Ascending aorta (tissue), 2 donors: ENCODE measurements at regions not wholly inside any gene's neighbourhood (a gene's known extent, or its start where the extent isn't known, plus 50 kb on each side); places are given as distances from the start of the nearest gene placed in this dataset.

Experiments used
- DNase-seq, 2 donors: peaks; one replicate each; pipeline ENCODE4 v3.0.0-alpha.2; 2019; ENCODE audit warnings: low spot score in 2 of 2
- H3K27ac ChIP-seq, 2 donors: fragments of 200-600 bp; sonication (generic); one replicate each; pipeline ENCODE4 v1.5.1; 2016 to 2017; ENCODE audit warnings: mild to moderate bottlenecking in 1 of 2
- H3K27me3 ChIP-seq: fragments of 200-600 bp; sonication (generic); one replicate; pipeline ENCODE4 v1.5.1; 2017
- H3K36me3 ChIP-seq, 2 donors: fragments of 200-600 bp; sonication (generic); one replicate each; pipeline ENCODE4 v1.5.1; 2016
- H3K4me1 ChIP-seq, 2 donors: fragments of 200-600 bp; sonication (generic); one replicate each; pipeline ENCODE4 v1.5.1; 2016 to 2017; ENCODE audit warnings: mild to moderate bottlenecking in 1 of 2
- H3K4me3 ChIP-seq, 2 donors: fragments of 200-600 bp; sonication (generic); one replicate each; pipeline ENCODE4 v1.5.1; 2016 to 2017; ENCODE audit warnings: mild to moderate bottlenecking in 1 of 2
- H3K9me3 ChIP-seq, 2 donors: fragments of 200-600 bp; sonication (generic); one replicate each; pipeline ENCODE4 v1.5.1; 2016
- CTCF ChIP-seq, 3 experiments: fragments of 200-600 bp in 2 of 3; fragments of 450-650 bp in 1 of 3; sonication (generic) in 2 of 3; IDR thresholded peaks; one replicate each; pipeline ENCODE4 v1.5.1; 2016 to 2019; ENCODE audit warnings: antibody characterized with exemption in 3 of 3, mild to moderate bottlenecking in 1 of 3, moderate library complexity in 1 of 3
- intact Hi-C: fragments of 100-400 bp; cut with DNase I; formaldehyde crosslinking; loops from one replicate; pipeline ENCODE4 v1.15.1; 2023

- intact Hi-C loops = no loop called here
- no peak overlapping the region for H3K4me3 ChIP-seq
- no peaks in the 10 kb centered on the region for H3K4me1 ChIP-seq
- H3K27ac ChIP-seq = no peak overlapping the region
- H3K36me3 ChIP-seq = no peaks in the 10 kb centered on the region
- no peak for DNase-seq
- TF ChIP-seq CTCF (IDR thresholded peaks at IDR 0.05) = no peak
- H3K9me3 ChIP-seq = no peaks in the 10 kb centered on the region
- no peaks in the 10 kb centered on the region for H3K27me3 ChIP-seq
Measured at GRCh38 chrX:93598076-93598475, 75.3 kb downstream of the NAP1L3 start.

- no peak overlapping the region for H3K4me3 ChIP-seq
- H3K27me3 ChIP-seq = no peaks in the 10 kb centered on the region
- no peak overlapping the region for H3K27ac ChIP-seq
- no peaks in the 10 kb centered on the region for H3K4me1 ChIP-seq
- H3K36me3 ChIP-seq = no peaks in the 10 kb centered on the region
- no peak for DNase-seq
- intact Hi-C loops = no loop called here
- TF ChIP-seq CTCF (IDR thresholded peaks at IDR 0.05) = no peak
- no peaks in the 10 kb centered on the region for H3K9me3 ChIP-seq
Measured at GRCh38 chrX:93594780-93595179, 78.6 kb downstream of the NAP1L3 start.

GRCh38 chrX:93593966-93594365 is 79.4 kb downstream of the NAP1L3 start:
- Histone ChIP-seq H3K27ac (no peak overlapping the region), H3K9me3 (no peaks in the 10 kb centered on the region), H3K4me3 (no peak overlapping the region), H3K4me1 (no peaks in the 10 kb centered on the region), H3K27me3 (no peaks in the 10 kb centered on the region), H3K36me3 (no peaks in the 10 kb centered on the region)
- DNase-seq = no peak
- TF ChIP-seq CTCF (IDR thresholded peaks at IDR 0.05) = no peak
- intact Hi-C loops = no loop called here

GRCh38 chrX:93591398-93591797 is 82.0 kb downstream of the NAP1L3 start:
- TF ChIP-seq CTCF (IDR thresholded peaks at IDR 0.05) = no peak
- no peaks in the 10 kb centered on the region for H3K36me3 ChIP-seq
- no peak for DNase-seq
- no peak overlapping the region for H3K4me3 ChIP-seq
- no peaks in the 10 kb centered on the region for H3K4me1 ChIP-seq
- intact Hi-C loops = no loop called here
- H3K9me3 ChIP-seq = no peaks in the 10 kb centered on the region
- no peak overlapping the region for H3K27ac ChIP-seq
- H3K27me3 ChIP-seq = no peaks in the 10 kb centered on the region

GRCh38 chrX:93585661-93586060 is 87.7 kb downstream of the NAP1L3 start:
- H3K4me1 ChIP-seq = no peaks in the 10 kb centered on the region
- H3K9me3 ChIP-seq = no peaks in the 10 kb centered on the region
- no peak for DNase-seq
- H3K27ac ChIP-seq = no peak overlapping the region
- no peaks in the 10 kb centered on the region for H3K27me3 ChIP-seq
- intact Hi-C loops = no loop called here
- no peak for TF ChIP-seq CTCF (IDR thresholded peaks at IDR 0.05)
- no peak overlapping the region for H3K4me3 ChIP-seq
- H3K36me3 ChIP-seq = no peaks in the 10 kb centered on the region

- Histone ChIP-seq H3K36me3 (no peaks in the 10 kb centered on the region), H3K4me3 (no peak overlapping the region), H3K27ac (no peak overlapping the region), H3K9me3 (no peaks in the 10 kb centered on the region), H3K27me3 (no peaks in the 10 kb centered on the region), H3K4me1 (no peaks in the 10 kb centered on the region)
- no peak for TF ChIP-seq CTCF (IDR thresholded peaks at IDR 0.05)
- intact Hi-C loops = no loop called here
- no peak for DNase-seq
Measured at GRCh38 chrX:93580634-93581033, 92.7 kb downstream of the NAP1L3 start.
